H1 (cell line): ENCODE measurements at regions not wholly inside any gene's neighbourhood (a gene's known extent, or its start where the extent isn't known, plus 50 kb on each side); places are given as distances from the start of the nearest gene placed in this dataset.

ENCODE experiments used
- CHD7 ChIP-seq: fragments of 300-600 bp; sonication (generic); IDR thresholded peaks from 2 replicates; pipeline ENCODE4 v1.7.1; 2012; ENCODE audit warnings: low read length, moderate library complexity, mild to moderate bottlenecking, inconsistent platforms; ENCODE audit not compliant: insufficient replicate concordance
- CTCF ChIP-seq, 3 experiments: IDR thresholded peaks; 1 replicate in 2 of 3; 2 replicates in 1 of 3; pipeline versions ENCODE4 v1.5.1 to v1.6.1; 2011; ENCODE audit warnings: low read length in 3 of 3, mild to moderate bottlenecking in 3 of 3, inconsistent platforms in 2 of 3, low read depth in 1 of 3, moderate library complexity in 1 of 3; ENCODE audit not compliant: insufficient read depth in 1 of 3; ENCODE audit errors: control extremely low read depth in 1 of 3
- HDAC2 ChIP-seq, 2 experiments: fragments of 300-600 bp in 1 of 2; sonication (generic) in 1 of 2; IDR thresholded peaks; 2 replicates each; pipeline ENCODE4 v1.6.1; 2011 to 2012; ENCODE audit warnings: low read depth in 2 of 2, low read length in 2 of 2, mild to moderate bottlenecking in 2 of 2, moderate library complexity in 2 of 2, borderline replicate concordance in 1 of 2, inconsistent platforms in 1 of 2
- KDM5A ChIP-seq: fragments of 200-600 bp; IDR thresholded peaks from 2 replicates; pipeline ENCODE4 v1.7.1; 2012; ENCODE audit warnings: mild to moderate bottlenecking, low read length, inconsistent platforms, mixed read lengths
- MAFK ChIP-seq: IDR thresholded peaks from 2 replicates; pipeline ENCODE4 v1.6.1; 2012; ENCODE audit warnings: low read depth, mild to moderate bottlenecking, improper control_type of control experiment, low read length
- RBBP5 ChIP-seq: IDR thresholded peaks from 2 replicates; pipeline ENCODE4 v1.7.1; 2012; ENCODE audit warnings: low read depth, mild to moderate bottlenecking, inconsistent platforms, low read length, moderate library complexity, borderline replicate concordance

- TF ChIP-seq CHD7 (no peak), HDAC2 (IDR thresholded peaks at IDR 0.05; ENCODE audit: borderline replicate concordance in 1 of 2, low read depth in 2 of 2, low read length in 2 of 2) (no peak), RBBP5 (no peak), MAFK (no peak), CTCF (IDR thresholded peaks at IDR 0.05; ENCODE audit: control extremely low read depth in 1 of 3, insufficient read depth in 1 of 3, low read depth in 1 of 3, low read length in 3 of 3) (no peak), KDM5A (no peak)
Measured at GRCh38 chr19:28601723-28602440, 611.1 kb downstream of the UQCRFS1 start (continued).
